Chondrocyte (in vitro differentiated cells): ENCODE measurements at regions not wholly inside any gene's neighbourhood (a gene's known extent, or its start where the extent isn't known, plus 50 kb on each side); places are given as distances from the start of the nearest gene placed in this dataset.

Experiments used
- DNase-seq: peaks from one replicate; pipeline ENCODE4 v3.0.0; 2021; ENCODE audit warnings: mixed read lengths, low spot score
- H3K27ac Mint-ChIP-seq: one replicate; pipeline ENCODE4 v1.8.0; 2021; ENCODE audit warnings: mild to moderate bottlenecking, moderate library complexity, mixed read lengths; ENCODE audit not compliant: unreplicated experiment
- H3K27me3 Mint-ChIP-seq: 2 replicates; pipeline ENCODE4 v1.8.0; 2021; ENCODE audit warnings: low read depth, mixed read lengths
- H3K36me3 Mint-ChIP-seq: 2 replicates; pipeline ENCODE4 v1.8.0; 2021; ENCODE audit warnings: low read depth, mixed read lengths
- H3K4me1 Mint-ChIP-seq: 2 replicates; pipeline ENCODE4 v1.8.0; 2021; ENCODE audit warnings: low read depth, mild to moderate bottlenecking, mixed read lengths
- H3K4me3 Mint-ChIP-seq: one replicate; pipeline ENCODE4 v1.8.0; 2021; ENCODE audit warnings: mild to moderate bottlenecking, moderate library complexity, mixed read lengths; ENCODE audit not compliant: unreplicated experiment
- H3K9me3 Mint-ChIP-seq: 2 replicates; pipeline ENCODE4 v1.8.0; 2021; ENCODE audit warnings: low read depth, mixed read lengths
- TF ChIP-seq, protein P1 (sequence below): fragments of 200-600 bp; sonication (generic); IDR thresholded peaks from 2 replicates; pipeline ENCODE4 v1.5.0; 2021; ENCODE audit warnings: antibody characterized with exemption, mild to moderate bottlenecking, moderate library complexity

DNA sequence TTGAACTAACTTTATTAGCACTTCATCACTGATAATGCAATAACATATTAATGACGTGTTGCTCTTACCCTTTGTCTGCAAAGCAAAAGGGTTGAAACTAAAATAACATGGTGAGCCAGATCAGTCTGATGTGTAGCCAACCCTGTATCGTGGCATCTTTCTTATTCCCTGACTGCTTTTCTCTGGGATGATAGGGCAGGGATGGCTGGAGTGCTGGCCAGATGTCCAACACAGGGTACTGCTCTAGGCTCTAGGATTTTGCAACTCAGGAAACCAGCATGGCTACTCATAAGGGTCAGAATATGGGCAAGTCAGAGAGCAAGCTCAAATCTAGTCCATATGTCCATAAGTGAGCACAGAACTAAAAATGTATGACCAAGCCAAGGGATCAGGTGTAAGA is 129.1 kb downstream of the SLC17A6 start:
- Mint-ChIP-seq H3K4me3 (no peak overlapping the region), H3K27me3 (no peaks in the 10 kb centered on the region), H3K4me1 (peaks cover 4% of the 10 kb centered on the region), H3K9me3 (no peaks in the 10 kb centered on the region), H3K36me3 (no peaks in the 10 kb centered on the region), H3K27ac (no peak overlapping the region)
- TF ChIP-seq, protein P1, sequence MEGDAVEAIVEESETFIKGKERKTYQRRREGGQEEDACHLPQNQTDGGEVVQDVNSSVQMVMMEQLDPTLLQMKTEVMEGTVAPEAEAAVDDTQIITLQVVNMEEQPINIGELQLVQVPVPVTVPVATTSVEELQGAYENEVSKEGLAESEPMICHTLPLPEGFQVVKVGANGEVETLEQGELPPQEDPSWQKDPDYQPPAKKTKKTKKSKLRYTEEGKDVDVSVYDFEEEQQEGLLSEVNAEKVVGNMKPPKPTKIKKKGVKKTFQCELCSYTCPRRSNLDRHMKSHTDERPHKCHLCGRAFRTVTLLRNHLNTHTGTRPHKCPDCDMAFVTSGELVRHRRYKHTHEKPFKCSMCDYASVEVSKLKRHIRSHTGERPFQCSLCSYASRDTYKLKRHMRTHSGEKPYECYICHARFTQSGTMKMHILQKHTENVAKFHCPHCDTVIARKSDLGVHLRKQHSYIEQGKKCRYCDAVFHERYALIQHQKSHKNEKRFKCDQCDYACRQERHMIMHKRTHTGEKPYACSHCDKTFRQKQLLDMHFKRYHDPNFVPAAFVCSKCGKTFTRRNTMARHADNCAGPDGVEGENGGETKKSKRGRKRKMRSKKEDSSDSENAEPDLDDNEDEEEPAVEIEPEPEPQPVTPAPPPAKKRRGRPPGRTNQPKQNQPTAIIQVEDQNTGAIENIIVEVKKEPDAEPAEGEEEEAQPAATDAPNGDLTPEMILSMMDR = no peak
- no peak for DNase-seq

DNA sequence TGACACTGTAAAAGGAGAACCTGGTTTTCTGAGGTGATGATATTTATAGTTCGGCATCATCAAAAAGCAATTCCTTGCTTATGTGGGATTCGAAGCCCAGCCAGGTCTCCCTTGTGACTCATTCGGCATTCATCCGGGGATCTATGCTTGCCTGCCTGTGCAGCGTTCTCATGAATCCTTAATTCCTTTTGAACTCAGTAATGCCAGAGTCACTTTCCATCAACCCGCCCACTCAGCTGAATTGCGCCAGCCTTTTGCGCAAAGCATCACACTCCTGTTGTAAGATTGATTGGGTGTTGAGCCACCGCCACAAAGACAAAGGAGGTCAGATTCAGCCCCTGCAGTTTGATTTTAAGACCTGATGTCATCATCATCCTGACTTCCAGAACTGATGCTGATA is 128.6 kb downstream of the SLC17A6 start:
- TF ChIP-seq, protein P1 = no peak
- Mint-ChIP-seq H3K27ac (no peak overlapping the region), H3K4me1 (peaks cover 4% of the 10 kb centered on the region), H3K36me3 (no peaks in the 10 kb centered on the region), H3K9me3 (no peaks in the 10 kb centered on the region), H3K27me3 (no peaks in the 10 kb centered on the region), H3K4me3 (no peak overlapping the region)
- no peak for DNase-seq

DNA sequence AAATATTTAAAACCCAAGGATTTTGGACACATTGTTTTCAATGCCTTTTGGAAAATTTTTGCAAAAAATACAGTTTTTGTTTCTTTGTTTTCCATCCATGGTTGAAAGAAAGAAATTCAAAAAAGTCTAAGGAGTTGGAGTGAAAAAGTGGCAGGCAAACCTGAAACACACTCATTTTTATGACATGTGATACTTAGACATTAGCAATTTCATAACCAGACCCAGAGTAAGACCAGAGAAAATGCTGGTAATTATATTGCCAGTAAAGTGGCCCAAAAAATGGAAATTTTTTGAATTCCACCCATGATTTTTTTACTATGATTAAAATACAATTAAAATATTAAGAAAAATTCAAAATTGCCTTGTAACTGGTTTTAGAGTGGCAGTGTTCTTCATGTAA is 128.2 kb downstream of the SLC17A6 start:
- TF ChIP-seq, protein P1 = no peak
- no peaks in the 10 kb centered on the region for H3K27me3 Mint-ChIP-seq
- no peak for DNase-seq
- H3K9me3 Mint-ChIP-seq = no peaks in the 10 kb centered on the region
- no peaks in the 10 kb centered on the region for H3K36me3 Mint-ChIP-seq
- H3K27ac Mint-ChIP-seq = no peak overlapping the region
- peaks cover 4% of the 10 kb centered on the region for H3K4me1 Mint-ChIP-seq
- no peak overlapping the region for H3K4me3 Mint-ChIP-seq

DNA sequence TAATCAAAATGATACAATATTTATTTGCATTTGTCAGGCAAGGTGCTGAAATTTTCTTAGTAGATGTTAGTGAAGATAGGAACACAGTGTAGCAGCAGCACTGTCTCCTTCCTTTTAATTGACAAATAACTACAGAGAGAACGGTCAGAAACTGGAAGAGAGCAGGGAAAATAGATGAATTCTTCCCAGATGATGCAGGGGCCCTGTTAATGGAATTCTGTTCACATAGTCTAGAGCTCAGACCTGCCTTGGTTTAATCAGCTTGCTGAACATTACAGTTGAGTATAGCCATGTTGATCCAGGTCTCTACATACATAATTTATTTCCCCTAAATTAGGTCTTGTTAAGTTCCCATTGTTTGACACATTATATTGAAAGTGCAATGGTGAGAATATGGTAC is 127.4 kb downstream of the SLC17A6 start:
- Mint-ChIP-seq H3K27me3 (no peaks in the 10 kb centered on the region), H3K36me3 (no peaks in the 10 kb centered on the region), H3K4me3 (no peak overlapping the region), H3K4me1 (peaks cover 4% of the 10 kb centered on the region), H3K27ac (no peak overlapping the region), H3K9me3 (no peaks in the 10 kb centered on the region)
- no peak for DNase-seq
- TF ChIP-seq, protein P1 = no peak

DNA sequence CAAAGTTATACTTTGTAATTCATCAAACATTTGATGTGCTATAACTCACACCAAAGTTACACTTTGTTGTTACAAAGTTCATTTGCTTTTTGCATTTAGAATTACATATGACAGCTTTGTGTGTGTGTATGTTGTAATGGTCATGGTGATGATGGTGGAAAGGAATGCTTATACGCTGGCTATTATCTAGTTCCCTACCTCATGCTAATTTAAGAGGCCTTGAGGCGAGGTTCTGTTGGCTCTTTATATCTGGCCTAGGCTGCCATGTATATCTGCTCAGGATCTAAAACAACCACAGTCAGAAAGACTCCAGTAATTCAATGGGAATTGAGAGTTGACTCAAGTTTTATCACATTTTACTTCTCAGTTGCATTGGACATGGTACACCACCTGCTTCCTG is 123.4 kb downstream of the SLC17A6 start:
- peaks cover 4% of the 10 kb centered on the region for H3K9me3 Mint-ChIP-seq
- H3K4me1 Mint-ChIP-seq = peaks cover 6% of the 10 kb centered on the region
- no peak for DNase-seq
- no peaks in the 10 kb centered on the region for H3K27me3 Mint-ChIP-seq
- no peak overlapping the region for H3K4me3 Mint-ChIP-seq
- no peaks in the 10 kb centered on the region for H3K36me3 Mint-ChIP-seq
- TF ChIP-seq, protein P1 = no peak
- H3K27ac Mint-ChIP-seq = no peak overlapping the region
